GM12892 (cell line): ENCODE measurements at regions not wholly inside any gene's neighbourhood (a gene's known extent, or its start where the extent isn't known, plus 50 kb on each side); places are given as distances from the start of the nearest gene placed in this dataset.

ENCODE experiments used
- POLR2A ChIP-seq: IDR thresholded peaks from 2 replicates; pipeline ENCODE4 v1.6.1; 2011; ENCODE audit warnings: low read depth, low read length, control low read depth
- POLR2AphosphoS5 ChIP-seq: IDR thresholded peaks from 2 replicates; pipeline ENCODE4 v1.6.1; 2011; ENCODE audit warnings: low read depth, low read length, control low read depth
- TAF1 ChIP-seq: IDR thresholded peaks from 2 replicates; pipeline ENCODE4 v1.6.1; 2011; ENCODE audit warnings: low read depth, mild to moderate bottlenecking, control low read depth, low read length, borderline replicate concordance

- TF ChIP-seq TAF1 (no peak), POLR2A (no peak), POLR2AphosphoS5 (no peak)
Observed at GRCh38 chr14:98171654-98172053, 1100.3 kb downstream of the BCL11B start.
